B cell (primary cell): ENCODE measurements at regions not wholly inside any gene's neighbourhood (a gene's known extent, or its start where the extent isn't known, plus 50 kb on each side); places are given as distances from the start of the nearest gene placed in this dataset.

ENCODE experiments used
- ATAC-seq: fragments of 200-7000 bp; cut with Tn5 transposase; one replicate; pipeline ENCODE4 v1.10.0; 2021; ENCODE audit warnings: low read depth, mild to moderate bottlenecking, moderate number of reproducible peaks, moderate library complexity
- CTCF ChIA-PET: fragments of 350-600 bp; sonication (Branson Sonifier 250); formaldehyde crosslinking; loops from one replicate; lab custom pipeline; 2021; ENCODE audit warnings: antibody characterized with exemption, inconsistent platforms; lab: Charles Lee
- POLR2A ChIA-PET: fragments of 350-600 bp; sonication (Branson Sonifier 250); formaldehyde crosslinking; loops from one replicate; lab custom pipeline; 2021; ENCODE audit warnings: antibody characterized with exemption; lab: Charles Lee
- DNase-seq: peaks from one replicate; pipeline ENCODE4 v3.0.0; 2013
- H2AFZ ChIP-seq: 2 replicates; pipeline ENCODE4 v1.6.1; 2012; ENCODE audit warnings: mild to moderate bottlenecking, low read depth, low read length; ENCODE audit not compliant: insufficient read depth, poor library complexity, severe bottlenecking
- H3K27ac ChIP-seq, 2 donors: 1 replicate in 1 of 2; 2 replicates in 1 of 2; pipeline ENCODE4 v1.5.1; 2012 to 2013; ENCODE audit warnings: low read length in 2 of 2, mild to moderate bottlenecking in 2 of 2, moderate library complexity in 1 of 2
- H3K27me3 ChIP-seq, 4 experiments: fragments of 200-600 bp in 1 of 4; sonication (generic) in 1 of 4; replicated peaks in 1 of 4; 1 replicate in 2 of 4; 2 replicates in 2 of 4; pipeline versions ENCODE4 v1.6.1 to v1.7.0; 2013 to 2016; ENCODE audit warnings: low read length in 3 of 4, mild to moderate bottlenecking in 2 of 4, mixed read lengths in 1 of 4, moderate library complexity in 1 of 4; ENCODE audit not compliant: insufficient read depth in 4 of 4, control insufficient read depth in 3 of 4; ENCODE audit errors: control extremely low read depth in 1 of 4
- H3K36me3 ChIP-seq, 2 experiments: replicated peaks in 1 of 2; 1 replicate in 1 of 2; 2 replicates in 1 of 2; pipeline versions ENCODE4 v1.6.1 to v1.7.1; 2013; ENCODE audit warnings: low read length in 1 of 2; ENCODE audit not compliant: insufficient read depth in 2 of 2, control insufficient read depth in 1 of 2; ENCODE audit errors: control extremely low read depth in 1 of 2, extremely low read depth in 1 of 2
- H3K4me1 ChIP-seq, 2 donors: fragments of 200-600 bp in 1 of 2; sonication (generic) in 1 of 2; 1 replicate in 1 of 2; 2 replicates in 1 of 2; pipeline versions ENCODE4 v1.5.1 to v1.6.1; 2013 to 2017; ENCODE audit warnings: low read length in 2 of 2; ENCODE audit not compliant: control insufficient read depth in 2 of 2, insufficient read depth in 2 of 2
- H3K4me2 ChIP-seq: replicated peaks from 2 replicates; pipeline ENCODE3; 2012; ENCODE audit warnings: mild to moderate bottlenecking, low read depth, low read length; ENCODE audit not compliant: poor library complexity, severe bottlenecking
- H3K4me3 ChIP-seq, 5 experiments: fragments of 200-600 bp in 1 of 5; sonication (generic) in 1 of 5; 1 replicate in 3 of 5; 2 replicates in 2 of 5; pipeline versions ENCODE4 v1.5.1 to v1.7.0; 2011 to 2016; ENCODE audit warnings: low read length in 4 of 5, mild to moderate bottlenecking in 4 of 5, low read depth in 2 of 5, control low read depth in 1 of 5, moderate library complexity in 1 of 5; ENCODE audit not compliant: insufficient read depth in 1 of 5; ENCODE audit errors: control extremely low read depth in 1 of 5, extremely low read depth in 1 of 5
- H3K79me2 ChIP-seq: fragments of 200-600 bp; sonication (generic); one replicate; pipeline ENCODE4 v1.6.0; 2016; ENCODE audit warnings: low read length; ENCODE audit not compliant: control insufficient read depth, insufficient read depth
- H3K9ac ChIP-seq: fragments of 200-600 bp; sonication (generic); 2 replicates; pipeline ENCODE4 v1.6.1; 2017; ENCODE audit warnings: mild to moderate bottlenecking, low read length, moderate library complexity
- H3K9me3 ChIP-seq, 3 donors: one replicate each; pipeline versions ENCODE4 v1.6.1 to v1.7.1; 2013; ENCODE audit warnings: low read length in 2 of 3; ENCODE audit not compliant: control insufficient read depth in 2 of 3, insufficient read depth in 1 of 3; ENCODE audit errors: control extremely low read depth in 1 of 3
- H4K20me1 ChIP-seq: 2 replicates; pipeline ENCODE4 v1.6.0; 2012; ENCODE audit warnings: mild to moderate bottlenecking, low read length; ENCODE audit not compliant: insufficient read depth, control insufficient read depth, poor library complexity, severe bottlenecking
- H3K27ac Mint-ChIP-seq: one replicate; pipeline ENCODE4 v1.8.0; 2021; ENCODE audit warnings: mixed read lengths
- H3K27me3 Mint-ChIP-seq: one replicate; pipeline ENCODE4 v1.8.0; 2021; ENCODE audit warnings: mixed read lengths
- H3K4me1 Mint-ChIP-seq: one replicate; pipeline ENCODE4 v1.8.0; 2021; ENCODE audit warnings: mixed read lengths
- H3K4me3 Mint-ChIP-seq: one replicate; pipeline ENCODE4 v1.8.0; 2021; ENCODE audit warnings: mixed read lengths
- H3K9me3 Mint-ChIP-seq: one replicate; pipeline ENCODE4 v1.8.0; 2022; ENCODE audit warnings: mixed read lengths; ENCODE audit not compliant: insufficient read depth
- EZH2 ChIP-seq: IDR thresholded peaks from 2 replicates; pipeline ENCODE4 v1.6.1; 2012; ENCODE audit warnings: borderline replicate concordance, low read depth, mild to moderate bottlenecking, moderate library complexity, low read length; ENCODE audit not compliant: insufficient read depth, poor library complexity, severe bottlenecking
- WGBS: methylation state at CpG from one replicate; pipeline ENCODE4 v1.1.5; 2013; ENCODE audit warnings: missing lambda C conversion rate; ENCODE audit not compliant: insufficient coverage; 5-methylcytosine and 5-hydroxymethylcytosine counted together
- intact Hi-C: fragments of 100-400 bp; cut with micrococcal nuclease; formaldehyde crosslinking; loops from one replicate; pipeline ENCODE4 v1.10.0; 2022
- TF ChIP-seq, protein P1 (sequence below): fragments of 200-600 bp; IDR thresholded peaks from one replicate; pipeline ENCODE4 v1.8.0; 2022; ENCODE audit warnings: antibody characterized with exemption, mild to moderate bottlenecking

DNA sequence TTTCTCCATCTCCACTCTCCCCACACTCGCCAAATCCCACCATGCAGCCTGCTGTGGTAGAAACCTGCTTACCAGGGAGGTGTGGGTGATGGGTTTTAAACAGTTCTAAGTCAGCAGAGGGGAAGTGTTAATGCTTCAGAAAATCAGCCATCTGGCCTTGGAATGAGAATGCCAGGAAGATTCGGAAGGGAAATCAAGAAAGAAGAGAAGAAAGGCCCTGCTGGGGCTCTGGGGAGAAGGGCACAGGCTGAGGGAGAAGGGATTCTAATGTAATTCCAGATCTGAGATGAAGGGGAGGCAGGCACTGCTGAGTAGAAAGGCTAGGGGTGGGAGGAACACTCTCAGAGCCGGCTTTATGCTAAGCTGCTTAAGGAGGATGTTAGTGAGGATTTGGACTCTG lies 434.7 kb upstream of the DMAC1 start:
- no peak overlapping the region for H3K9ac ChIP-seq
- H3K27me3 ChIP-seq: peaks cover 0 to 5% (median 0%) of the 10 kb centered on the region in 4 experiments
- H2AFZ ChIP-seq: no peak overlapping the region
- H3K27ac ChIP-seq: no peak overlapping the region
- H3K79me2 ChIP-seq: no peaks in the 10 kb centered on the region
- H3K4me3 Mint-ChIP-seq: no peak overlapping the region
- H3K27ac Mint-ChIP-seq: no peak overlapping the region
- no peaks in the 10 kb centered on the region for H3K4me1 Mint-ChIP-seq
- ATAC-seq (no peak), DNase-seq (no peak)
- CTCF ChIA-PET: no interaction called here
- H3K4me1 ChIP-seq: no peaks in the 10 kb centered on the region
- no peak overlapping the region for H3K4me3 ChIP-seq
- intact Hi-C loops: no loop called here
- TF ChIP-seq EZH2: no peak
- TF ChIP-seq, protein P1, sequence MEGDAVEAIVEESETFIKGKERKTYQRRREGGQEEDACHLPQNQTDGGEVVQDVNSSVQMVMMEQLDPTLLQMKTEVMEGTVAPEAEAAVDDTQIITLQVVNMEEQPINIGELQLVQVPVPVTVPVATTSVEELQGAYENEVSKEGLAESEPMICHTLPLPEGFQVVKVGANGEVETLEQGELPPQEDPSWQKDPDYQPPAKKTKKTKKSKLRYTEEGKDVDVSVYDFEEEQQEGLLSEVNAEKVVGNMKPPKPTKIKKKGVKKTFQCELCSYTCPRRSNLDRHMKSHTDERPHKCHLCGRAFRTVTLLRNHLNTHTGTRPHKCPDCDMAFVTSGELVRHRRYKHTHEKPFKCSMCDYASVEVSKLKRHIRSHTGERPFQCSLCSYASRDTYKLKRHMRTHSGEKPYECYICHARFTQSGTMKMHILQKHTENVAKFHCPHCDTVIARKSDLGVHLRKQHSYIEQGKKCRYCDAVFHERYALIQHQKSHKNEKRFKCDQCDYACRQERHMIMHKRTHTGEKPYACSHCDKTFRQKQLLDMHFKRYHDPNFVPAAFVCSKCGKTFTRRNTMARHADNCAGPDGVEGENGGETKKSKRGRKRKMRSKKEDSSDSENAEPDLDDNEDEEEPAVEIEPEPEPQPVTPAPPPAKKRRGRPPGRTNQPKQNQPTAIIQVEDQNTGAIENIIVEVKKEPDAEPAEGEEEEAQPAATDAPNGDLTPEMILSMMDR: no peak
- H3K36me3 ChIP-seq: no peaks in the 10 kb centered on the region
- no peak overlapping the region for H3K4me2 ChIP-seq
- WGBS: 96% methylated on average over 2 of the region's 3 CpGs
- POLR2A ChIA-PET: no interaction called here
- no peaks in the 10 kb centered on the region for H3K27me3 Mint-ChIP-seq
- H3K9me3 Mint-ChIP-seq: no peaks in the 10 kb centered on the region
- no peaks in the 10 kb centered on the region for H3K9me3 ChIP-seq
- no peaks in the 10 kb centered on the region for H4K20me1 ChIP-seq

DNA sequence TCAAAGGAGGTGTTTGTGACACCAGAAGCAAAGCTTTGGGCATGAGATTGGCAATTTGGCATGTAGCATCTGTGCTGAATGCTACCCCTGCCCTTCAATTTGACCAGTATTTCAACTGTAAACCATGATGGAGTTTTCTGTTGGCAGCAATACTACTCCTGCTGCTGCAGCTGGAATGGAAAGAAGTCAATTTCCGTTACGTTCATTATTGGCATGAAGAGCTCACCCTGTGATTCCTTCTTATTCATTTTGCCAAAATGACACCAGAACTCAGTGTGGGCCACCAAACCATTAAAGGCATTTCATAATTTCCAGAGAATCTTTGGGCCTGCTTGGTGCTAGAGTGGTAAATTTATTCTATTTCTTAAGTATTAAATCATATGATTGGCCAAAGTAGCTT lies 433.1 kb upstream of the DMAC1 start:
- H3K79me2 ChIP-seq: no peaks in the 10 kb centered on the region
- H4K20me1 ChIP-seq: no peaks in the 10 kb centered on the region
- H3K36me3 ChIP-seq: no peaks in the 10 kb centered on the region
- H3K27ac Mint-ChIP-seq: no peak overlapping the region
- H2AFZ ChIP-seq: no peak overlapping the region
- TF ChIP-seq EZH2: no peak
- TF ChIP-seq, protein P1: no peak
- no peaks in the 10 kb centered on the region for H3K9me3 Mint-ChIP-seq
- H3K27ac ChIP-seq: no peak overlapping the region
- H3K4me1 ChIP-seq: no peaks in the 10 kb centered on the region
- H3K4me1 Mint-ChIP-seq: no peaks in the 10 kb centered on the region
- WGBS: no CpG with 5 or more reads among the region's 2 CpGs
- CTCF ChIA-PET: no interaction called here
- H3K9ac ChIP-seq: no peak overlapping the region
- peaks cover 0 to 1% (median 0%) of the 10 kb centered on the region in 3 donors for H3K9me3 ChIP-seq
- no peak overlapping the region for H3K4me2 ChIP-seq
- H3K4me3 Mint-ChIP-seq: no peak overlapping the region
- peaks cover 0 to 5% (median 0%) of the 10 kb centered on the region in 4 experiments for H3K27me3 ChIP-seq
- H3K4me3 ChIP-seq: no peak overlapping the region
- intact Hi-C loops: no loop called here
- POLR2A ChIA-PET: no interaction called here
- H3K27me3 Mint-ChIP-seq: no peaks in the 10 kb centered on the region
- DNase-seq (no peak), ATAC-seq (no peak)
